BLaER1 (cell line): ENCODE measurements at regions not wholly inside any gene's neighbourhood (a gene's known extent, or its start where the extent isn't known, plus 50 kb on each side); places are given as distances from the start of the nearest gene placed in this dataset.
"Not testable (repeated sequence)": the region's sequence is repeated elsewhere in the genome, so short reads cannot be mapped to it uniquely, and the experiment has no call there.

ENCODE experiments used
- H3K27ac ChIP-seq: shearing (Covaris generic); formaldehyde crosslinking; 2 replicates; pipeline ENCODE4 v1.8.1; 2022
- H3K27me3 ChIP-seq: shearing (Covaris generic); formaldehyde crosslinking; 2 replicates; pipeline ENCODE4 v1.8.1; 2022
- H3K36me3 ChIP-seq: shearing (Covaris generic); formaldehyde crosslinking; 2 replicates; pipeline ENCODE4 v1.8.1; 2022
- H3K4me1 ChIP-seq: shearing (Covaris generic); formaldehyde crosslinking; 2 replicates; pipeline ENCODE4 v1.8.1; 2022
- H3K4me2 ChIP-seq: shearing (Covaris generic); formaldehyde crosslinking; 2 replicates; pipeline ENCODE4 v1.8.1; 2022
- H3K4me3 ChIP-seq: shearing (Covaris generic); formaldehyde crosslinking; 2 replicates; pipeline ENCODE4 v1.8.1; 2022
- H3K9ac ChIP-seq: shearing (Covaris generic); formaldehyde crosslinking; 2 replicates; pipeline ENCODE4 v1.8.1; 2022
- H3K9me3 ChIP-seq: shearing (Covaris generic); formaldehyde crosslinking; 2 replicates; pipeline ENCODE4 v1.8.1; 2022
- H4K20me1 ChIP-seq: shearing (Covaris generic); formaldehyde crosslinking; 2 replicates; pipeline ENCODE4 v1.8.1; 2022
- Cebpa-rat ChIP-seq: shearing (Covaris generic); IDR thresholded peaks from 2 replicates; pipeline ENCODE4 v1.8.1; 2022

DNA sequence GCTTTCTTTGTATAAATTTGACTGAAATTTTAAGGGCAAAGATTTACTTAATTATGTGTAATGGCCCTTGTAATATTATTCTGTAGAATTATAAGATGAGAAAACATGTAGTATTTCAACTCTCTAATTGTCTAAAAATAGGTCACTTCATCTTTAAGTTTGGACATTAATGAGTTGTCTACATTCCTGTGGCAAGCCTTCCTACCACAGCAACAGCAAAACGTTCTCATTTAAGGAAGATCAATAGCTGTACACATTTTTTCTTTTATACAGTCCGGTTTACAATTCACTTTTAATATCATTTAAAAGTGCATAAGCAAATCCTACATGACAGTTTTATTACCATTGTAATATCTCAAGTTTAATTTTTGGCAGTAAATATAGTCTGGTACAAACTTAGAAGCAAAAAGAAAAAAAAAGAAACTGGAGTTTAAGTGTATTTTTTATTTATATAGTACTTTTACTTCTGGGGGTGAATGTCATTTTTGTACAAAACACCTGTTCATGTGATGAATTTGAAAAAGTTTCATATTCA is 501.8 kb downstream of the ZPLD1 start:
- Histone ChIP-seq H3K27ac (no peak overlapping the region), H3K9me3 (0 out of 2 replicates have a peak, but pooled peaks cover 3% of the 10 kb centered on the region), H3K27me3 (no peaks in the 10 kb centered on the region), H3K4me2 (no peak overlapping the region), H3K36me3 (no peaks in the 10 kb centered on the region), H4K20me1 (no peaks in the 10 kb centered on the region), H3K4me3 (no peak overlapping the region), H3K9ac (no peak overlapping the region), H3K4me1 (no peaks in the 10 kb centered on the region)
- no peak for TF ChIP-seq Cebpa-rat

GRCh38 chr3:102941786-102942185 is 507.0 kb downstream of the ZPLD1 start:
- no peaks in the 10 kb centered on the region for H3K27me3 ChIP-seq
- no peaks in the 10 kb centered on the region for H3K36me3 ChIP-seq
- no peak overlapping the region for H3K9ac ChIP-seq
- no peak for TF ChIP-seq Cebpa-rat
- H4K20me1 ChIP-seq: no peaks in the 10 kb centered on the region
- no peaks in the 10 kb centered on the region for H3K4me1 ChIP-seq
- H3K4me3 ChIP-seq: no peak overlapping the region
- H3K9me3 ChIP-seq: no peaks in the 10 kb centered on the region
- no peak overlapping the region for H3K4me2 ChIP-seq
- H3K27ac ChIP-seq: no peak overlapping the region

GRCh38 chr3:102946445-102946844 is 511.6 kb downstream of the ZPLD1 start:
- not testable (repeated sequence) for H3K27me3 ChIP-seq, H3K36me3 ChIP-seq, H3K4me2 ChIP-seq, H3K27ac ChIP-seq, H3K4me3 ChIP-seq, H3K9ac ChIP-seq, H3K4me1 ChIP-seq, H3K9me3 ChIP-seq, H4K20me1 ChIP-seq

DNA sequence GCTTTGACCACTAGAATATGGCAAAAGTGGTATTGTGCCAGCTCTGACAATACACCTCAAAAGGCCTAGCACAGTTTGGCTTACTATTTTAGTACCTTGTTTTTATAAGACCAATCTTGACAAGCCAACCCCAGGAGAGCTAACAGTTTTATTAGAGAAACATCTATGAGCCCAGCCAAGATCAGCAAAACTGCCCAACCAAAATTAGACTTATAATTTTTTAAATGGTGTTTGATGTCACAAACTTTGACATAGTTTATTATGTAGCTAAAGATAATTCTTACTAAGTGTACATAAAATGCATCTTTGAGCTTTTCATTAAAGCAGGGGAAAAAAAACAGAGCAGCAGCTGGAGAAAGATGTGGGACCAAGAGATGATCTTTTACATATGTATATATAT is 537.5 kb downstream of the ZPLD1 start:
- no peak overlapping the region for H3K4me3 ChIP-seq
- no peaks in the 10 kb centered on the region for H3K36me3 ChIP-seq
- no peak overlapping the region for H3K9ac ChIP-seq
- no peaks in the 10 kb centered on the region for H3K27me3 ChIP-seq
- no peak overlapping the region for H3K4me2 ChIP-seq
- TF ChIP-seq Cebpa-rat: no peak
- H4K20me1 ChIP-seq: no peaks in the 10 kb centered on the region
- H3K27ac ChIP-seq: no peak overlapping the region
- H3K4me1 ChIP-seq: no peaks in the 10 kb centered on the region
- H3K9me3 ChIP-seq: no peaks in the 10 kb centered on the region

- Histone ChIP-seq H3K4me3 (no peak overlapping the region), H3K27ac (no peak overlapping the region), H3K9ac (no peak overlapping the region), H3K9me3 (no peaks in the 10 kb centered on the region), H3K4me2 (no peak overlapping the region), H3K27me3 (no peaks in the 10 kb centered on the region), H4K20me1 (no peaks in the 10 kb centered on the region), H3K36me3 (no peaks in the 10 kb centered on the region), H3K4me1 (no peaks in the 10 kb centered on the region)
- TF ChIP-seq Cebpa-rat: no peak
These were observed 539.5 kb downstream of the ZPLD1 start for GRCh38 chr3:102974333-102974732.

DNA sequence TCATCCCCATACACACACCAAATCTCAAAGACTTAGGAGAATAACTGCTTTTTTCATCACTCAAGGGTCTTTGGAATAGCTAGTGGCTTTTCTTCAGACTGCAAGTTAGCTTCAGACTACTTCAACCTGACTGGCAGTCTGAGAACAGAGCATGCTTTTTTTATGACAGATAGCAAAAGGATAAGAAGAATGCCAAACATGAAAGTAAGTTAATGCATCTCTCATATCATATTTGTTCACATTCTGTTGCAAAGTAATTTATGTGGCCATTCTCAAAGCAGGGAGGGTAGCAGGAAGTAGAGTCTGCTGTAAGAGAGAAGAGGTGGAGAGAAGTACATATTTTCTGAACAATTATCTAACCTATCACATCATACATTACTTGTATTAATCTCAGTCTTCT is 544.4 kb downstream of the ZPLD1 start:
- Histone ChIP-seq H3K4me3 (no peak overlapping the region), H3K36me3 (no peaks in the 10 kb centered on the region), H3K27me3 (no peaks in the 10 kb centered on the region), H3K9ac (no peak overlapping the region), H3K4me1 (no peaks in the 10 kb centered on the region), H3K9me3 (no peaks in the 10 kb centered on the region), H4K20me1 (no peaks in the 10 kb centered on the region), H3K4me2 (no peak overlapping the region), H3K27ac (no peak overlapping the region)
- no peak for TF ChIP-seq Cebpa-rat

DNA sequence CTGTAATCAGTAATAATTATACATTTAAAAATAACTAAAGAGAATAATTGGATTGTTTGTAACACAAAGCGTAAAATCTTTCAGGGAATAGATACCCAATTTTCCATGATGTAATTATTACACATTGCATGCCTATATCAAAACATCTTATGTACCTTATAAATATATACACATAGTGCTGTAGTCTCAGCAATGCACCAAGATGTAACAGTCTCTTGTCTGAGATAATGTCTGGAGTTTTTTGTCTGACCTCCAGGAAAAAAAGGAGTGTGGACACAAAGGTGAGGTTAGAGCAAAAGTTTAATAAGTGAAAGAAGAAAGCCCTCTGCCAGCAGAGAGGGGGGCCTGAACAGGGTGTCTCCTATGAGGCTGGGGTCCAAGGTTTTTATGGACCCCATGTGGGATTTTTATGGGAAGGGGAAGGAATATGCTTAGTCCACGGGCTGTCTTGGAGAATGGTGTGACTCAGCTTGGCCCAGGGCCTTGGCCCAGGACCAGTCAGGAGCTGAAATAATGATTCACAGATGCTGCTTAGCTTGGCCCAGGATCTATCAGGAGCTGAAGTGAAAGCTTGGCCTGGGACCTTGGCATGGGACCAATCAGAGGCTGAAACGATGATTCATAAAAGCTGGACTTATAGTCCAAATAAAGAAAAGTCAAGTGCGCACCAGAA is 545.0 kb downstream of the ZPLD1 start:
- H4K20me1 ChIP-seq: no peaks in the 10 kb centered on the region
- H3K36me3 ChIP-seq: no peaks in the 10 kb centered on the region
- no peak for TF ChIP-seq Cebpa-rat
- no peak overlapping the region for H3K27ac ChIP-seq
- no peak overlapping the region for H3K9ac ChIP-seq
- no peaks in the 10 kb centered on the region for H3K27me3 ChIP-seq
- H3K4me1 ChIP-seq: no peaks in the 10 kb centered on the region
- no peak overlapping the region for H3K4me3 ChIP-seq
- H3K9me3 ChIP-seq: no peaks in the 10 kb centered on the region
- H3K4me2 ChIP-seq: no peak overlapping the region

DNA sequence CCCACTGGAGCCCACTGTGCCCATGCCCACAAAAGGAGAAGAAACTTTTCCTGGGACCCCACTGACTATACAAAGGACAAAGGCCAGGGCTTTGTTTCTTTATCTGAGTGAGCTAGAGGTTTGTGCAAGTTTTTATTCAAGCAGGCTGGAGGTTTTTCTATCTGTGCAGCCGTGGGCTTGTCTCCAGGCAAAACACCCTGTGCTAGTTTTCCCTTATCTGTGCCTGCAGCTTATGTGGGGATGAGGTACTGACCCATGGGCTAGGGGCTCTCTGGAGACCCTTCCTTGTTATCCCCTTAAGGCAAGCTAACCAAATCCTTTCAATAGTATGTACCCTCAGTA is 545.5 kb downstream of the ZPLD1 start:
- no peak overlapping the region for H3K27ac ChIP-seq
- no peak overlapping the region for H3K4me3 ChIP-seq
- H3K9ac ChIP-seq: no peak overlapping the region
- no peak for TF ChIP-seq Cebpa-rat
- no peaks in the 10 kb centered on the region for H3K9me3 ChIP-seq
- H3K4me2 ChIP-seq: no peak overlapping the region
- no peaks in the 10 kb centered on the region for H3K27me3 ChIP-seq
- no peaks in the 10 kb centered on the region for H4K20me1 ChIP-seq
- H3K4me1 ChIP-seq: no peaks in the 10 kb centered on the region
- H3K36me3 ChIP-seq: no peaks in the 10 kb centered on the region

GRCh38 chr3:103002425-103003176 is 567.8 kb downstream of the ZPLD1 start:
- H4K20me1 ChIP-seq: no peaks in the 10 kb centered on the region
- TF ChIP-seq Cebpa-rat: no peak
- H3K27me3 ChIP-seq: no peaks in the 10 kb centered on the region
- H3K27ac ChIP-seq: no peak overlapping the region
- H3K36me3 ChIP-seq: no peaks in the 10 kb centered on the region
- H3K4me2 ChIP-seq: no peak overlapping the region
- no peak overlapping the region for H3K4me3 ChIP-seq
- H3K9ac ChIP-seq: no peak overlapping the region
- H3K4me1 ChIP-seq: no peaks in the 10 kb centered on the region
- no peaks in the 10 kb centered on the region for H3K9me3 ChIP-seq

- Histone ChIP-seq H3K36me3 (no peaks in the 10 kb centered on the region), H3K9me3 (no peaks in the 10 kb centered on the region), H3K27me3 (no peaks in the 10 kb centered on the region), H3K27ac (no peak overlapping the region), H3K4me1 (no peaks in the 10 kb centered on the region), H3K9ac (no peak overlapping the region), H3K4me2 (no peak overlapping the region), H3K4me3 (no peak overlapping the region), H4K20me1 (no peaks in the 10 kb centered on the region)
- TF ChIP-seq Cebpa-rat: no peak
These were observed 571.8 kb downstream of the ZPLD1 start for GRCh38 chr3:103006526-103007183.
